PC-9 (cell line): ENCODE measurements at regions not wholly inside any gene's neighbourhood (a gene's known extent, or its start where the extent isn't known, plus 50 kb on each side); places are given as distances from the start of the nearest gene placed in this dataset.

Experiments used
- BruUV-seq: library from RNA; stranded (reverse); fragments of 400-500 nt; replicated peaks from 2 replicates; lab custom pipeline; 2021; lab: Mats Ljungman, UMichigan
- CTCF ChIA-PET: fragments of 300-600 bp; sonication (Branson Sonifier 250); formaldehyde crosslinking; loops from one replicate; lab custom pipeline; 2022; ENCODE audit warnings: antibody characterized with exemption; lab: Charles Lee
- POLR2A ChIA-PET: fragments of 300-600 bp; sonication (Branson Sonifier 250); formaldehyde crosslinking; loops from one replicate; lab custom pipeline; 2022; ENCODE audit warnings: antibody characterized with exemption; ENCODE audit not compliant: unreplicated experiment; lab: Charles Lee
- DNase-seq, 2 experiments: peaks; one replicate each; pipeline versions ENCODE4 v3.0.0 to v3.0.0-alpha.2; 2015 to 2022; ENCODE audit warnings: mixed read lengths in 1 of 2
- H2AFZ ChIP-seq: fragments of 200-600 bp; sonication (generic); 2 replicates; pipeline ENCODE4 v1.8.1; 2017; ENCODE audit warnings: antibody characterized with exemption
- H3F3A ChIP-seq: fragments of 200-600 bp; sonication (generic); 2 replicates; pipeline ENCODE4 v1.8.1; 2017; ENCODE audit warnings: antibody characterized with exemption, mild to moderate bottlenecking, low read depth; ENCODE audit not compliant: insufficient read depth
- H3K27ac ChIP-seq: fragments of 200-600 bp; sonication (generic); 2 replicates; pipeline ENCODE4 v1.6.1; 2016; ENCODE audit warnings: mixed run types
- H3K27me3 ChIP-seq: fragments of 200-600 bp; sonication (generic); 2 replicates; pipeline ENCODE4 v1.6.1; 2016; ENCODE audit warnings: low read depth, mixed run types; ENCODE audit not compliant: insufficient read depth
- H3K36me3 ChIP-seq: fragments of 200-600 bp; sonication (generic); 2 replicates; pipeline ENCODE4 v1.6.1; 2016; ENCODE audit warnings: low read depth, mixed run types
- H3K4me1 ChIP-seq: fragments of 200-600 bp; sonication (generic); replicated peaks from 2 replicates; pipeline ENCODE4 v1.6.1; 2016; ENCODE audit warnings: mixed run types; ENCODE audit not compliant: insufficient read depth
- H3K4me2 ChIP-seq: fragments of 200-600 bp; sonication (generic); 2 replicates; pipeline ENCODE4 v1.6.1; 2017; ENCODE audit warnings: mixed run types
- H3K4me3 ChIP-seq: fragments of 200-600 bp; sonication (generic); 2 replicates; pipeline ENCODE4 v1.6.1; 2016; ENCODE audit warnings: mixed run types
- H3K79me2 ChIP-seq: fragments of 200-600 bp; sonication (generic); 2 replicates; pipeline ENCODE4 v1.6.1; 2017; ENCODE audit warnings: low read depth, mixed run types
- H3K9me2 ChIP-seq: fragments of 200-600 bp; sonication (generic); 2 replicates; pipeline ENCODE4 v1.8.1; 2017; ENCODE audit warnings: mild to moderate bottlenecking; ENCODE audit not compliant: insufficient read depth
- H3K9me3 ChIP-seq: fragments of 200-600 bp; sonication (generic); 2 replicates; pipeline ENCODE4 v1.8.1; 2016; ENCODE audit warnings: low read depth; ENCODE audit not compliant: insufficient read depth
- H4K20me1 ChIP-seq: fragments of 200-600 bp; sonication (generic); 2 replicates; pipeline ENCODE4 v1.8.1; 2017; ENCODE audit not compliant: insufficient read depth
- EZH2 ChIP-seq: fragments of 200-600 bp; sonication (generic); IDR thresholded peaks from 2 replicates; pipeline ENCODE4 v1.8.0; 2017; ENCODE audit warnings: antibody characterized with exemption, low read depth
- intact Hi-C: fragments of 100-400 bp; cut with micrococcal nuclease; formaldehyde crosslinking; loops from one replicate; pipeline ENCODE4 v1.10.0; 2022; ENCODE audit not compliant: unreplicated experiment
- TF ChIP-seq, protein P1 (sequence below): fragments of 200-600 bp; sonication (generic); conservative IDR thresholded peaks from 2 replicates; pipeline ENCODE4 v1.6.1; 2017; ENCODE audit warnings: mixed run types, antibody characterized with exemption, mild to moderate bottlenecking, moderate library complexity

DNA sequence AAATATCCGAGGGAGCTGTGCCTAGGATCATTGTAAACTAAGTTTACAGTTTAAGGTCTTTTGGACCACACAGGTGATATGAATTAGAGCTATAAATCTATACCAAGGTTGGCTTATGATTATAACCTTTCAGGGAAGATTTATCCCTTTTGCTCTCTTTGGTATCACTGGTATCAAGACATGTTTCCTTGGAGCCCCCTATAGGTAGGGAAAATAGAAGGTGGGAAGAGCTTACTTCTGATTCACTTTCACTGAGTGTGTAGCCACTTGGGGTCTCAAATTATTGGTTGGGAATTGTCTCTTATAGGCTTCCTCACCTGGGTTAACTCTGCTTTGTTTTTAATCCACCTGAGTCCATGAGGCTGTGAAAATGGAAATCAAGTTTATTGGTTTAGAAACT lies 262.1 kb upstream of the NR3C2 start:
- no peak overlapping the region for H3K27ac ChIP-seq
- H3K4me3 ChIP-seq = no peak overlapping the region
- no TSS peak for BruUV-seq
- H3K9me2 ChIP-seq = no peaks in the 10 kb centered on the region
- POLR2A ChIA-PET = no interaction called here
- no peaks in the 10 kb centered on the region for H3K36me3 ChIP-seq
- no peaks in the 10 kb centered on the region for H3F3A ChIP-seq
- no peak overlapping the region for H3K4me2 ChIP-seq
- TF ChIP-seq, protein P1, sequence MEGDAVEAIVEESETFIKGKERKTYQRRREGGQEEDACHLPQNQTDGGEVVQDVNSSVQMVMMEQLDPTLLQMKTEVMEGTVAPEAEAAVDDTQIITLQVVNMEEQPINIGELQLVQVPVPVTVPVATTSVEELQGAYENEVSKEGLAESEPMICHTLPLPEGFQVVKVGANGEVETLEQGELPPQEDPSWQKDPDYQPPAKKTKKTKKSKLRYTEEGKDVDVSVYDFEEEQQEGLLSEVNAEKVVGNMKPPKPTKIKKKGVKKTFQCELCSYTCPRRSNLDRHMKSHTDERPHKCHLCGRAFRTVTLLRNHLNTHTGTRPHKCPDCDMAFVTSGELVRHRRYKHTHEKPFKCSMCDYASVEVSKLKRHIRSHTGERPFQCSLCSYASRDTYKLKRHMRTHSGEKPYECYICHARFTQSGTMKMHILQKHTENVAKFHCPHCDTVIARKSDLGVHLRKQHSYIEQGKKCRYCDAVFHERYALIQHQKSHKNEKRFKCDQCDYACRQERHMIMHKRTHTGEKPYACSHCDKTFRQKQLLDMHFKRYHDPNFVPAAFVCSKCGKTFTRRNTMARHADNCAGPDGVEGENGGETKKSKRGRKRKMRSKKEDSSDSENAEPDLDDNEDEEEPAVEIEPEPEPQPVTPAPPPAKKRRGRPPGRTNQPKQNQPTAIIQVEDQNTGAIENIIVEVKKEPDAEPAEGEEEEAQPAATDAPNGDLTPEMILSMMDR = no peak
- no peak for TF ChIP-seq EZH2
- no peaks in the 10 kb centered on the region for H3K79me2 ChIP-seq
- H4K20me1 ChIP-seq = no peaks in the 10 kb centered on the region
- intact Hi-C loops = no loop called here
- no peaks in the 10 kb centered on the region for H3K27me3 ChIP-seq
- CTCF ChIA-PET = interaction anchor here (0.6 kb wide), 1 partner anchor 1602 kb away, joined by 3 read pairs; no protein-coding TSS in a partner anchor
- H2AFZ ChIP-seq = no peak overlapping the region
- no peaks in the 10 kb centered on the region for H3K4me1 ChIP-seq
- DNase-seq = no peak
- H3K9me3 ChIP-seq = no peaks in the 10 kb centered on the region

DNA sequence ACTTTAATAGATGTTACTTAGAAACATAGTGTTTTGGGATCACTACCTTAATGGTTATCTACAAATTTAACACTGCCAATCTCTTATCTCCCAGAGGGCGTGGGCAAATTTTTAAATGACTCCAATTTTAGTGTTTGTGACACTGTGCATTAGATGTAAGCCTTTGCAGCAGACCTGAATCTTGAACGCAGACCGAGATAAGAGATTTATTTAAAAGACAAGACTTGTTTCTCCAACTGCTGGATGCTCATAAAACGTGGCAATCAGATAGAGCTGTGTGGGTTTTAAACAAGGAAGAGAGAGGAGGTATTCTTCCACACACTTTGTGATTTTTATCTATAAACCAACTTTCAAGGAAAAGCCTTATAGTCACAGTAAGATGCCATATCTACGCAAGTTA lies 252.5 kb upstream of the NR3C2 start:
- intact Hi-C loops = no loop called here
- no TSS peak for BruUV-seq
- H3K9me3 ChIP-seq = no peaks in the 10 kb centered on the region
- H3K27ac ChIP-seq = no peak overlapping the region
- ChIA-PET POLR2A (no interaction called here), CTCF (no interaction called here)
- H3K27me3 ChIP-seq = no peaks in the 10 kb centered on the region
- no peaks in the 10 kb centered on the region for H3F3A ChIP-seq
- H4K20me1 ChIP-seq = no peaks in the 10 kb centered on the region
- TF ChIP-seq, protein P1 = no peak
- no peak for TF ChIP-seq EZH2
- no peak overlapping the region for H2AFZ ChIP-seq
- H3K4me3 ChIP-seq = no peak overlapping the region
- H3K4me2 ChIP-seq = no peak overlapping the region
- no peak for DNase-seq
- no peaks in the 10 kb centered on the region for H3K9me2 ChIP-seq
- no peaks in the 10 kb centered on the region for H3K79me2 ChIP-seq
- H3K4me1 ChIP-seq = no peaks in the 10 kb centered on the region
- H3K36me3 ChIP-seq = no peaks in the 10 kb centered on the region

DNA sequence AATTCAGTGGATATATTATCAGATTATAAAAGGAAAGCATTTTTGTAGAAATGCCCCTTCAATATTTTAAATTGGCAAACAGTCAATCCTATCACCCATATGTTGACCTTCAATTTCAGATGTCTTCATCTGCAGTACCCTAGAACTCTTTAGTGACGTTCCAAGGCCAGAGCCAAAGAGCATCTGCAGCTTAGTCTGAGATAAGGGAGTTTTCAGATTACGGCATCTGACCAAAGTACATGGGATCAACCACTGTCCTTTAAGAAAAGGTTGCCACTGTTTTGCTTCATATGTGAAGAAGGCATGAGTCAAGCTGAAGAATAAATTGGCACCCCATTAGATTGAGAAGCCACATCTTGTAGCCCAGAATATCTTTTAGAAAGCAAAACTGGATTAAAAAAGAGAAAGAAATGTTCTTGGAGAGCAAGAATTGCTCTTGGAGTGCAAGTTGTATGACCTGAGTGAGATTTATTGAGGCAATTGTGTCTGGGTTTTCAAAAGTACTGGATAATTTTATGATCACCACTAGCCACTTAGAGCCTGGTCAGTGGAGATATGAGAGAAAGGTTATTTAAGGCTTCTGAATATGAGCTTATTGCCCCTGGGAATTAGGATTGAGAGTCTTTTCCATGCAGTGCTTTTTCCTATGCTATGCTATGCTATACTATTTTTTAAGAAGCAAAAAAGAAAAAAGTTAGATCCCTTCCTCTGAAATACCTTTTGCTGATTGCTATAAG lies 251.9 kb upstream of the NR3C2 start:
- Histone ChIP-seq H3K4me1 (no peaks in the 10 kb centered on the region), H3K27ac (no peak overlapping the region), H3K36me3 (no peaks in the 10 kb centered on the region), H2AFZ (no peak overlapping the region), H3K4me2 (no peak overlapping the region), H3F3A (no peaks in the 10 kb centered on the region), H3K9me3 (no peaks in the 10 kb centered on the region), H3K79me2 (no peaks in the 10 kb centered on the region), H3K9me2 (no peaks in the 10 kb centered on the region), H3K4me3 (no peak overlapping the region), H3K27me3 (no peaks in the 10 kb centered on the region), H4K20me1 (no peaks in the 10 kb centered on the region)
- intact Hi-C loops = no loop called here
- BruUV-seq = no TSS peak
- TF ChIP-seq, protein P1 = no peak
- no peak for TF ChIP-seq EZH2
- CTCF ChIA-PET = no interaction called here
- POLR2A ChIA-PET = no interaction called here
- DNase-seq = no peak
